Natural killer cell treated with Interleukin-12 subunit alpha and Interleukin-12 subunit beta and Interleukin-15 and Interleukin-18, amount 100 ng/mL, for 72 hours (primary cell): ENCODE measurements at regions not wholly inside any gene's neighbourhood (a gene's known extent, or its start where the extent isn't known, plus 50 kb on each side); places are given as distances from the start of the nearest gene placed in this dataset.

Experiments
- ATAC-seq, 2 donors: fragments of 150-1000 bp; cut with Tn5 transposase in 1 of 2; sonication (Bioruptor Pico), chemical (Tn5 transposase) in 1 of 2; 2 replicates each; pipeline ENCODE4 v1.10.0; 2021
- DNase-seq: peaks from one replicate; pipeline ENCODE4 v3.0.0; 2022; ENCODE audit warnings: low spot score
- H3K27ac Mint-ChIP-seq, 2 donors: 1 replicate in 1 of 2; 2 replicates in 1 of 2; pipeline ENCODE4 v1.8.0; 2022; ENCODE audit warnings: mixed read lengths in 2 of 2, mild to moderate bottlenecking in 1 of 2, moderate library complexity in 1 of 2
- H3K27me3 Mint-ChIP-seq, 2 donors: 1 replicate in 1 of 2; 2 replicates in 1 of 2; pipeline ENCODE4 v1.8.0; 2022; ENCODE audit warnings: mixed read lengths in 2 of 2
- H3K36me3 Mint-ChIP-seq: one replicate; pipeline ENCODE4 v1.8.0; 2022; ENCODE audit warnings: mixed read lengths
- H3K4me1 Mint-ChIP-seq, 2 donors: 1 replicate in 1 of 2; 2 replicates in 1 of 2; pipeline ENCODE4 v1.8.0; 2022; ENCODE audit warnings: low read depth in 2 of 2, mixed read lengths in 2 of 2, mild to moderate bottlenecking in 1 of 2
- H3K4me3 Mint-ChIP-seq: one replicate; pipeline ENCODE4 v1.8.0; 2022; ENCODE audit warnings: mixed read lengths
- H3K9me3 Mint-ChIP-seq: 2 replicates; pipeline ENCODE4 v1.8.0; 2022; ENCODE audit warnings: mixed read lengths

GRCh38 chr3:59535791-59536221 is 486.0 kb upstream of the CFAP20DC start:
- DNase-seq (no peak), ATAC-seq (no peak)
- no peak overlapping the region for H3K27ac Mint-ChIP-seq
- no peaks in the 10 kb centered on the region for H3K36me3 Mint-ChIP-seq
- no peak overlapping the region for H3K4me3 Mint-ChIP-seq
- no peaks in the 10 kb centered on the region for H3K9me3 Mint-ChIP-seq
- peaks cover 7 to 24% of the 10 kb centered on the region in 2 donors for H3K27me3 Mint-ChIP-seq
- peaks cover 6 to 8% of the 10 kb centered on the region in 2 donors for H3K4me1 Mint-ChIP-seq

GRCh38 chr3:59531994-59532393 is 482.2 kb upstream of the CFAP20DC start:
- Mint-ChIP-seq H3K4me3 (no peak overlapping the region), H3K4me1 (peaks cover 3 to 7% of the 10 kb centered on the region in 2 donors), H3K27ac (no peak overlapping the region), H3K27me3 (peaks cover 7 to 23% of the 10 kb centered on the region in 2 donors), H3K36me3 (no peaks in the 10 kb centered on the region), H3K9me3 (no peaks in the 10 kb centered on the region)
- ATAC-seq (no peak), DNase-seq (no peak)

GRCh38 chr3:59531066-59531745 is 481.4 kb upstream of the CFAP20DC start:
- peaks cover 8 to 23% of the 10 kb centered on the region in 2 donors for H3K27me3 Mint-ChIP-seq
- no peak for DNase-seq
- H3K27ac Mint-ChIP-seq, result no peak overlapping the region
- ATAC-seq, result no peak
- no peak overlapping the region for H3K4me3 Mint-ChIP-seq
- peaks cover 3 to 9% of the 10 kb centered on the region in 2 donors for H3K4me1 Mint-ChIP-seq
- H3K36me3 Mint-ChIP-seq, result peaks cover 2% of the 10 kb centered on the region
- no peaks in the 10 kb centered on the region for H3K9me3 Mint-ChIP-seq

GRCh38 chr3:59528251-59528650 is 478.4 kb upstream of the CFAP20DC start:
- no peak for DNase-seq
- H3K27me3 Mint-ChIP-seq, result peaks cover 32 to 33% of the 10 kb centered on the region in 2 donors
- H3K4me3 Mint-ChIP-seq, result no peak overlapping the region
- ATAC-seq, result no peak
- H3K9me3 Mint-ChIP-seq, result peaks cover 3% of the 10 kb centered on the region
- H3K36me3 Mint-ChIP-seq, result peaks cover 17% of the 10 kb centered on the region
- no peak overlapping the region for H3K27ac Mint-ChIP-seq
- peaks cover 3 to 9% of the 10 kb centered on the region in 2 donors for H3K4me1 Mint-ChIP-seq

- ATAC-seq (peak; percentile 68 to 76), DNase-seq (no peak)
- peak overlapping the region; percentile 84 to 89 for H3K27ac Mint-ChIP-seq
Observed at GRCh38 chr3:59527493-59527892, 477.7 kb upstream of the CFAP20DC start.

GRCh38 chr3:59526999-59527398 is 477.2 kb upstream of the CFAP20DC start:
- H3K4me3 Mint-ChIP-seq, result peak overlapping the region; percentile 73
- peak overlapping the region; percentile 84 to 89 for H3K27ac Mint-ChIP-seq
- peaks cover 3 to 9% of the 10 kb centered on the region in 2 donors for H3K4me1 Mint-ChIP-seq
- H3K36me3 Mint-ChIP-seq, result peaks cover 17% of the 10 kb centered on the region
- ATAC-seq (peak; percentile 72 to 91), DNase-seq (no peak)
- peaks cover 25 to 27% of the 10 kb centered on the region in 2 donors for H3K27me3 Mint-ChIP-seq
- H3K9me3 Mint-ChIP-seq, result peaks cover 3% of the 10 kb centered on the region

More at GRCh38 chr3:59527493-59527892, 477.7 kb upstream of the CFAP20DC start:
- H3K27me3 Mint-ChIP-seq, result peaks cover 28 to 32% of the 10 kb centered on the region in 2 donors
- peak overlapping the region; percentile 73 for H3K4me3 Mint-ChIP-seq
- peaks cover 17% of the 10 kb centered on the region for H3K36me3 Mint-ChIP-seq
- peaks cover 3 to 9% of the 10 kb centered on the region in 2 donors for H3K4me1 Mint-ChIP-seq
- peaks cover 3% of the 10 kb centered on the region for H3K9me3 Mint-ChIP-seq

- peaks cover 3 to 8% of the 10 kb centered on the region in 2 donors for H3K4me1 Mint-ChIP-seq
- DNase-seq, result no peak
- no peak overlapping the region for H3K4me3 Mint-ChIP-seq
- peaks cover 17% of the 10 kb centered on the region for H3K36me3 Mint-ChIP-seq
- no peak overlapping the region for H3K27ac Mint-ChIP-seq
- peaks cover 16 to 24% of the 10 kb centered on the region in 2 donors for H3K27me3 Mint-ChIP-seq
- no peak for ATAC-seq
- H3K9me3 Mint-ChIP-seq, result peaks cover 3% of the 10 kb centered on the region
Observed at GRCh38 chr3:59522550-59522949, 472.7 kb upstream of the CFAP20DC start.

- DNase-seq, result no peak
- Mint-ChIP-seq H3K4me3 (no peak overlapping the region), H3K4me1 (peaks cover 6 to 13% of the 10 kb centered on the region in 2 donors), H3K36me3 (peaks cover 4% of the 10 kb centered on the region), H3K27me3 (peaks cover 25 to 28% of the 10 kb centered on the region in 2 donors), H3K27ac (no peak overlapping the region), H3K9me3 (no peaks in the 10 kb centered on the region)
- no peak for ATAC-seq
Observed at GRCh38 chr3:59519094-59519493, 469.3 kb upstream of the CFAP20DC start.

GRCh38 chr3:59518283-59519055 is 468.6 kb upstream of the CFAP20DC start:
- H3K36me3 Mint-ChIP-seq, result peaks cover 4% of the 10 kb centered on the region
- no peaks in the 10 kb centered on the region for H3K9me3 Mint-ChIP-seq
- ATAC-seq (no peak), DNase-seq (no peak)
- H3K4me1 Mint-ChIP-seq, result peaks cover 6 to 13% of the 10 kb centered on the region in 2 donors
- H3K27me3 Mint-ChIP-seq, result peaks cover 22 to 24% of the 10 kb centered on the region in 2 donors
- H3K4me3 Mint-ChIP-seq, result no peak overlapping the region
- no peak overlapping the region for H3K27ac Mint-ChIP-seq

- H3K27ac Mint-ChIP-seq, result no peak overlapping the region
- ATAC-seq, result no peak
- no peaks in the 10 kb centered on the region for H3K9me3 Mint-ChIP-seq
- peaks cover 22 to 30% of the 10 kb centered on the region in 2 donors for H3K27me3 Mint-ChIP-seq
- DNase-seq, result no peak
- no peak overlapping the region for H3K4me3 Mint-ChIP-seq
- H3K36me3 Mint-ChIP-seq, result peaks cover 4% of the 10 kb centered on the region
- H3K4me1 Mint-ChIP-seq, result peaks cover 6 to 13% of the 10 kb centered on the region in 2 donors
Observed at GRCh38 chr3:59517388-59517787, 467.6 kb upstream of the CFAP20DC start.

GRCh38 chr3:59515966-59516365 is 466.1 kb upstream of the CFAP20DC start:
- peaks cover 4% of the 10 kb centered on the region for H3K36me3 Mint-ChIP-seq
- peaks cover 13% of the 10 kb centered on the region in 2 donors for H3K4me1 Mint-ChIP-seq
- DNase-seq (no peak), ATAC-seq (no peak)
- no peak overlapping the region for H3K4me3 Mint-ChIP-seq
- H3K9me3 Mint-ChIP-seq, result no peaks in the 10 kb centered on the region
- H3K27ac Mint-ChIP-seq, result no peak overlapping the region
- H3K27me3 Mint-ChIP-seq, result peaks cover 22 to 41% of the 10 kb centered on the region in 2 donors

GRCh38 chr3:59514865-59515482 is 465.1 kb upstream of the CFAP20DC start:
- no peak for DNase-seq
- Mint-ChIP-seq H3K27me3 (peaks cover 29 to 46% of the 10 kb centered on the region in 2 donors), H3K36me3 (peaks cover 4% of the 10 kb centered on the region), H3K4me1 (peaks cover 13% of the 10 kb centered on the region in 2 donors), H3K9me3 (no peaks in the 10 kb centered on the region), H3K4me3 (peak overlapping the region; percentile 28), H3K27ac (peak overlapping the region in 1 of 2 donors; percentile 54)
- peak; percentile 55 to 61 for ATAC-seq

- Mint-ChIP-seq H3K9me3 (no peaks in the 10 kb centered on the region), H3K36me3 (peaks cover 4% of the 10 kb centered on the region), H3K27me3 (peaks cover 43 to 55% of the 10 kb centered on the region in 2 donors), H3K27ac (no peak overlapping the region), H3K4me1 (peaks cover 13% of the 10 kb centered on the region in 2 donors), H3K4me3 (no peak overlapping the region)
- DNase-seq (no peak), ATAC-seq (no peak)
Observed at GRCh38 chr3:59513570-59513969, 463.7 kb upstream of the CFAP20DC start.
